ENCODE measurements at regions not wholly inside any gene's neighbourhood (a gene's known extent, or its start where the extent isn't known, plus 50 kb on each side); places are given as distances from the start of the nearest gene placed in this dataset.

DNA sequence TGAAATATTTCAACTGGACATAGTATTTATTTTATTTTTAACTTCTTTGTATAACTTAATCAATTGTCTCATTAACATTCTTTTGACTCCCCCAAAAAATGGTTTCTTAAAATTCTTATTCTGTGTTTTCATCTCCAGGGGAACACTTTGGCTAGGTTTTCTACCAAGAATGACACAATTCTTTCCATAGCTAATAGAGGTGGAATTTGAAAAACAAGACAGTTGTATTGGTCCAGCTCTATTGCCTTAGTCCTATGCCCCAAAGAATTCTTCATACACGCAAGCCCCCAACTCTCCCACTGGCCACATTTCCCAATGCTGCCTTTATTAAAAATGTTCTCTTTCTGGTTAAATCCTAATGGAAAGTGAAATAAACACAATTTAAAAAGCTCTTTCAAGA is 104.7 kb upstream of the PKDCC start:
- in situ Hi-C loops (cut with MboI; ENCODE audit: low sequenced_read_pairs, unreplicated experiment): no loop called here
- no peak for DNase-seq (ENCODE audit: low spot score)
- TF ChIP-seq, protein P1, sequence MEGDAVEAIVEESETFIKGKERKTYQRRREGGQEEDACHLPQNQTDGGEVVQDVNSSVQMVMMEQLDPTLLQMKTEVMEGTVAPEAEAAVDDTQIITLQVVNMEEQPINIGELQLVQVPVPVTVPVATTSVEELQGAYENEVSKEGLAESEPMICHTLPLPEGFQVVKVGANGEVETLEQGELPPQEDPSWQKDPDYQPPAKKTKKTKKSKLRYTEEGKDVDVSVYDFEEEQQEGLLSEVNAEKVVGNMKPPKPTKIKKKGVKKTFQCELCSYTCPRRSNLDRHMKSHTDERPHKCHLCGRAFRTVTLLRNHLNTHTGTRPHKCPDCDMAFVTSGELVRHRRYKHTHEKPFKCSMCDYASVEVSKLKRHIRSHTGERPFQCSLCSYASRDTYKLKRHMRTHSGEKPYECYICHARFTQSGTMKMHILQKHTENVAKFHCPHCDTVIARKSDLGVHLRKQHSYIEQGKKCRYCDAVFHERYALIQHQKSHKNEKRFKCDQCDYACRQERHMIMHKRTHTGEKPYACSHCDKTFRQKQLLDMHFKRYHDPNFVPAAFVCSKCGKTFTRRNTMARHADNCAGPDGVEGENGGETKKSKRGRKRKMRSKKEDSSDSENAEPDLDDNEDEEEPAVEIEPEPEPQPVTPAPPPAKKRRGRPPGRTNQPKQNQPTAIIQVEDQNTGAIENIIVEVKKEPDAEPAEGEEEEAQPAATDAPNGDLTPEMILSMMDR (IDR thresholded peaks at IDR 0.05; ENCODE audit: borderline replicate concordance, control extremely low read depth, extremely low read depth, insufficient read depth, missing control alignments): no peak

DNA sequence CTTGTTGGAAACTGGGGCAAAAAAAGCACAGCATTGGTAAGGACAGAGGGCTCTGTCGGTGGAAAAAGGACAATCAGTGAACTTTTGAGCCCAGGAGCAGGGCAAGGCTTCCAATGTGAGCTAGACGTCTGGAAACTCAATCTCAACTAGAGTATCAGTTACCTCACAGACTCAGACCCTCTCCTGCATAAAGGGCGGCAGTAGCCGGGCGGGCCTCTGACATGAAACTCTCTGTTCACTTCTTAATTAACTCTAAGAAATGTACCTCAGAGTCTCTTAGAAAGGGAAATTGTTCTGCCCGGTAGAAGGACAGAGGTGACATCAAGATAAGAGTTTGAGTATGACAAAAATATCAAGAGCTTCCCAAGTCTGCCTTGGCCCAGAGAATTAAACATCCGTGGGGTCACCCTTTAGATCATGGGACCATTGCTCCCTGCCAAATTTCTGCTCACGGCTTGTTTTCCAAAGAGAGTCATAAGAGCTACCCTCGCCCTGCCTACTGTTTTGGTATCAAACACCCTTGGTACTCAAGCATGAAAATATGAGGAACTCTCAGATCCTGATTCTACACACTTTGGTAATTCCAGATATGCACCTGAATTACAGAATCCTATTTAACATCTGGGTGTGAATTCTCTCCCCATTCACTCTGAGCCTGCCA is 103.5 kb upstream of the PKDCC start:
- no peak for DNase-seq (ENCODE audit: low spot score)
- in situ Hi-C loops (cut with MboI; ENCODE audit: low sequenced_read_pairs, unreplicated experiment): no loop called here
- TF ChIP-seq, protein P1 (IDR thresholded peaks at IDR 0.05; ENCODE audit: borderline replicate concordance, control extremely low read depth, extremely low read depth, insufficient read depth, missing control alignments): no peak

GRCh38 chr2:41947701-41948396 is 100.0 kb upstream of the PKDCC start:
- in situ Hi-C loops (cut with MboI; ENCODE audit: low sequenced_read_pairs, unreplicated experiment): no loop called here
- TF ChIP-seq, protein P1 (IDR thresholded peaks at IDR 0.05; ENCODE audit: borderline replicate concordance, control extremely low read depth, extremely low read depth, insufficient read depth, missing control alignments): no peak

GRCh38 chr2:41948397-41948763 is 99.4 kb upstream of the PKDCC start:
- TF ChIP-seq, protein P1 (IDR thresholded peaks at IDR 0.05; ENCODE audit: borderline replicate concordance, control extremely low read depth, extremely low read depth, insufficient read depth, missing control alignments): no peak
- no peak for DNase-seq (ENCODE audit: low spot score)
- in situ Hi-C loops (cut with MboI; ENCODE audit: low sequenced_read_pairs, unreplicated experiment): no loop called here

More at GRCh38 chr2:41947701-41948396, 100.0 kb upstream of the PKDCC start:
- DNase-seq (ENCODE audit: low spot score): no peak

- no peak for DNase-seq (ENCODE audit: low spot score)
- TF ChIP-seq, protein P1 (IDR thresholded peaks at IDR 0.05; ENCODE audit: borderline replicate concordance, control extremely low read depth, extremely low read depth, insufficient read depth, missing control alignments): no peak
- in situ Hi-C loops (cut with MboI; ENCODE audit: low sequenced_read_pairs, unreplicated experiment): no loop called here
These were observed 98.5 kb upstream of the PKDCC start for GRCh38 chr2:41949091-41949882.

GRCh38 chr2:41949883-41950665 is 97.7 kb upstream of the PKDCC start:
- in situ Hi-C loops (cut with MboI; ENCODE audit: low sequenced_read_pairs, unreplicated experiment): no loop called here
- DNase-seq (ENCODE audit: low spot score): no peak
- TF ChIP-seq, protein P1 (IDR thresholded peaks at IDR 0.05; ENCODE audit: borderline replicate concordance, control extremely low read depth, extremely low read depth, insufficient read depth, missing control alignments): no peak

Data from GM13976 (cell line).